MM.1S (cell line): ENCODE measurements at regions not wholly inside any gene's neighbourhood (a gene's known extent, or its start where the extent isn't known, plus 50 kb on each side); places are given as distances from the start of the nearest gene placed in this dataset.

Source experiments
- EZH2 ChIP-seq: fragments of 300-600 bp; sonication (generic); optimal IDR thresholded peaks from 2 replicates; pipeline ENCODE3; 2017; ENCODE audit warnings: low read depth, mild to moderate bottlenecking, antibody characterized with exemption, low read length, mixed read lengths
- EZH2phosphoT487 ChIP-seq: fragments of 300-600 bp; sonication (generic); IDR thresholded peaks from 2 replicates; pipeline ENCODE4 v1.6.1; 2018; ENCODE audit warnings: antibody characterized with exemption, low read length
- TF ChIP-seq, protein P1 (sequence below): fragments of 300-600 bp; sonication (generic); IDR thresholded peaks from 2 replicates; pipeline ENCODE4 v1.5.1; 2016; ENCODE audit warnings: antibody characterized with exemption, low read length, mixed read lengths

DNA sequence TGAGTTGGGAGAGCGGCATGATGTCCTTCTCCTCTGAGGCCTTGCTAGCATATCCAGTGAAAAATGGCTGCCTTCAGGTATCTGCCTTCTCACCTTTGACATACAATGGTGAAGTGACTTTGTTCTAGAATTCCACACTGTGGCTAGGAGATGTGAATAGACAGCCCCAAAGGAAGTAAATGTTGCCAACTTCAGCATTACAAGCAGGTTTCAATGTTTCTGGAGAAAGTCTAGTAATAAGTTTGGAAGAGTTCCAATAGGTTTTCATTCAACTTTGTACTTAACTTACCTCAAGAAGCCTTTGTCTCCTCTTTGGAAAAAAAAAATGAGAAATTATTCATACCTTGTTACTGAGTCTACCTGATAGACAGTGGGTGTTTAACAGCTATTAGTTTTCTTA is 421.3 kb upstream of the MMADHC start:
- TF ChIP-seq, protein P1, sequence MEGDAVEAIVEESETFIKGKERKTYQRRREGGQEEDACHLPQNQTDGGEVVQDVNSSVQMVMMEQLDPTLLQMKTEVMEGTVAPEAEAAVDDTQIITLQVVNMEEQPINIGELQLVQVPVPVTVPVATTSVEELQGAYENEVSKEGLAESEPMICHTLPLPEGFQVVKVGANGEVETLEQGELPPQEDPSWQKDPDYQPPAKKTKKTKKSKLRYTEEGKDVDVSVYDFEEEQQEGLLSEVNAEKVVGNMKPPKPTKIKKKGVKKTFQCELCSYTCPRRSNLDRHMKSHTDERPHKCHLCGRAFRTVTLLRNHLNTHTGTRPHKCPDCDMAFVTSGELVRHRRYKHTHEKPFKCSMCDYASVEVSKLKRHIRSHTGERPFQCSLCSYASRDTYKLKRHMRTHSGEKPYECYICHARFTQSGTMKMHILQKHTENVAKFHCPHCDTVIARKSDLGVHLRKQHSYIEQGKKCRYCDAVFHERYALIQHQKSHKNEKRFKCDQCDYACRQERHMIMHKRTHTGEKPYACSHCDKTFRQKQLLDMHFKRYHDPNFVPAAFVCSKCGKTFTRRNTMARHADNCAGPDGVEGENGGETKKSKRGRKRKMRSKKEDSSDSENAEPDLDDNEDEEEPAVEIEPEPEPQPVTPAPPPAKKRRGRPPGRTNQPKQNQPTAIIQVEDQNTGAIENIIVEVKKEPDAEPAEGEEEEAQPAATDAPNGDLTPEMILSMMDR = no peak
- no peak for TF ChIP-seq EZH2
- no peak for TF ChIP-seq EZH2phosphoT487
